Upper lobe of left lung (tissue), 6 donors: ENCODE measurements at regions not wholly inside any gene's neighbourhood (a gene's known extent, or its start where the extent isn't known, plus 50 kb on each side); places are given as distances from the start of the nearest gene placed in this dataset.

ENCODE experiments used
- ATAC-seq, 2 donors: fragments of 200-7000 bp; cut with Tn5 transposase; one replicate each; pipeline ENCODE4 v1.9.1; 2022; ENCODE audit warnings: mild to moderate bottlenecking in 2 of 2, moderate library complexity in 2 of 2; ENCODE audit not compliant: low FRiP score in 2 of 2
- DNase-seq, 2 donors: peaks; one replicate each; pipeline ENCODE4 v3.0.0-alpha.2; 2019 to 2020
- H3K27ac ChIP-seq, 4 donors: fragments of 200-600 bp; sonication (generic); one replicate each; pipeline ENCODE4 v1.5.1; 2016 to 2019
- H3K27me3 ChIP-seq, 4 donors: fragments of 200-600 bp; sonication (generic); one replicate each; pipeline ENCODE4 v1.5.1; 2017 to 2019
- H3K36me3 ChIP-seq, 4 donors: fragments of 200-600 bp; sonication (generic); one replicate each; pipeline ENCODE4 v1.5.1; 2016 to 2019
- H3K4me1 ChIP-seq, 4 donors: fragments of 200-600 bp; sonication (generic); one replicate each; pipeline ENCODE4 v1.5.1; 2018 to 2019
- H3K4me3 ChIP-seq, 4 donors: fragments of 200-600 bp; sonication (generic); one replicate each; pipeline ENCODE4 v1.5.1; 2017 to 2019; ENCODE audit warnings: mild to moderate bottlenecking in 2 of 4, moderate library complexity in 1 of 4
- H3K9me3 ChIP-seq, 4 donors: fragments of 200-600 bp; sonication (generic); one replicate each; pipeline ENCODE4 v1.5.1; 2018 to 2019
- EP300 ChIP-seq, 4 donors: sonication (generic); formaldehyde crosslinking; IDR thresholded peaks; one replicate each; pipeline ENCODE4 v1.5.1; 2017; ENCODE audit warnings: antibody characterized with exemption in 4 of 4, control low read depth in 2 of 4
- POLR2A ChIP-seq, 4 donors: fragments of 450-650 bp; IDR thresholded peaks; one replicate each; pipeline ENCODE4 v1.5.1; 2016 to 2017; ENCODE audit warnings: antibody characterized with exemption in 4 of 4, mild to moderate bottlenecking in 2 of 4
- POLR2AphosphoS5 ChIP-seq, 2 donors: sonication (generic); formaldehyde crosslinking; IDR thresholded peaks; one replicate each; pipeline ENCODE4 v1.5.1; 2017; ENCODE audit warnings: antibody characterized with exemption in 2 of 2
- WGBS, 2 donors: methylation state at CpG; one replicate each; pipeline ENCODE4 v1.1.5; 2017 to 2018; 5-methylcytosine and 5-hydroxymethylcytosine counted together
- TF ChIP-seq, protein P1 (sequence below), 6 experiments: fragments of 450-650 bp in 4 of 6; fragments of 200-600 bp in 2 of 6; sonication (generic) in 2 of 6; IDR thresholded peaks; one replicate each; pipeline ENCODE4 v1.5.1; 2016 to 2019; ENCODE audit warnings: antibody characterized with exemption in 6 of 6
- donor health status: DM: no; HTN: no; CAD: no; lungs with moderate emphysema.
- donor health status: DM: no; HTN: yes; CAD: no; lungs with severe emphysema.

DNA sequence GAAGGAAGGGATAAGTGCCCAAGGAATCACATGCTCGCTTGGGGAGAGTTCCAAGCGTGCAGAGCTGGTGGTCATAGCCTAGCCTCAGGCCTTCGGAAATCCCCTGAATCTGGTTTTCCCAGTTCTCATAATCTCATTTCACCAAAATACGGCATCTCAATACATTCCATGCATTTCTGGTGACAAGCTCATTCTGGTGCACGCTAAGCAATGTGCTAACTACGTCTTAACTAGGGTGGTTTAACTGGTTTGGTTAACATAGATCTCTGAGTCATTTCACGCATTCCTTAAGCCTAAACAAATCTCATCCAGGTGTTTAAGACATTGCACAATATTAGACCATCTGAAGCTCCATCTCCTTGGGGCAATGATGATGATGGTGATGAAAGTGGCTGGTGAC lies 72.9 kb upstream of the STEAP1B start:
- DNase-seq (no peak), ATAC-seq (no peak)
- 59 to 70% methylated on average over 7 of the region's 7 CpGs for WGBS, 2 donors
- no peak overlapping the region for H3K27ac ChIP-seq
- no peak for TF ChIP-seq POLR2A (IDR thresholded peaks at IDR 0.05)
- TF ChIP-seq POLR2AphosphoS5 (IDR thresholded peaks at IDR 0.05) = no peak
- TF ChIP-seq, protein P1, sequence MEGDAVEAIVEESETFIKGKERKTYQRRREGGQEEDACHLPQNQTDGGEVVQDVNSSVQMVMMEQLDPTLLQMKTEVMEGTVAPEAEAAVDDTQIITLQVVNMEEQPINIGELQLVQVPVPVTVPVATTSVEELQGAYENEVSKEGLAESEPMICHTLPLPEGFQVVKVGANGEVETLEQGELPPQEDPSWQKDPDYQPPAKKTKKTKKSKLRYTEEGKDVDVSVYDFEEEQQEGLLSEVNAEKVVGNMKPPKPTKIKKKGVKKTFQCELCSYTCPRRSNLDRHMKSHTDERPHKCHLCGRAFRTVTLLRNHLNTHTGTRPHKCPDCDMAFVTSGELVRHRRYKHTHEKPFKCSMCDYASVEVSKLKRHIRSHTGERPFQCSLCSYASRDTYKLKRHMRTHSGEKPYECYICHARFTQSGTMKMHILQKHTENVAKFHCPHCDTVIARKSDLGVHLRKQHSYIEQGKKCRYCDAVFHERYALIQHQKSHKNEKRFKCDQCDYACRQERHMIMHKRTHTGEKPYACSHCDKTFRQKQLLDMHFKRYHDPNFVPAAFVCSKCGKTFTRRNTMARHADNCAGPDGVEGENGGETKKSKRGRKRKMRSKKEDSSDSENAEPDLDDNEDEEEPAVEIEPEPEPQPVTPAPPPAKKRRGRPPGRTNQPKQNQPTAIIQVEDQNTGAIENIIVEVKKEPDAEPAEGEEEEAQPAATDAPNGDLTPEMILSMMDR (IDR thresholded peaks at IDR 0.05) = no peak
- TF ChIP-seq EP300 (IDR thresholded peaks at IDR 0.05) = no peak
- no peaks in the 10 kb centered on the region for H3K36me3 ChIP-seq
- no peak overlapping the region for H3K4me3 ChIP-seq
- no peaks in the 10 kb centered on the region for H3K9me3 ChIP-seq
- no peaks in the 10 kb centered on the region for H3K27me3 ChIP-seq
- H3K4me1 ChIP-seq = peaks cover 15 to 52% (median 22%) of the 10 kb centered on the region in 4 donors

DNA sequence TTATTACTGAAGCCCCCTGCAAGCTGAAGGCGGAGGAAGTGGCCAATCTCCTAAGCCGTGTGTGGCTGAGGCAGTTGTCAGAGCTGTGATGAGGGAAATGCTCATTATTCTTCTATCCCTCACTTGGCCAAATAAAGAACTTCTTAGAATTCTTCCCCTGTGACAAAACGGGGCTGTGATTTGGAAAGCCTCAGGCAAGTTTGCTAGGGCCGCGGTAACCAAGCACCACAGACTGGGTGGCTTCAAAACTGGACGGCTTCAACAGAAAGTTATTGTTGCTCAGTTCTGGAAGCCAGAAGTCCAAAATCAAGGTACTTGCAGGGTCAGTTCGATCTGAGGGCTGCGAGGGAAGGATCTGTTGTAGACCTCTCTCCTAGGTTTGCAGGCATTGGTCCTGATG lies 72.3 kb upstream of the STEAP1B start:
- TF ChIP-seq EP300 (IDR thresholded peaks at IDR 0.05) = no peak
- TF ChIP-seq POLR2A (IDR thresholded peaks at IDR 0.05) = no peak
- TF ChIP-seq, protein P1 (IDR thresholded peaks at IDR 0.05) = no peak
- TF ChIP-seq POLR2AphosphoS5 (IDR thresholded peaks at IDR 0.05) = no peak
- Histone ChIP-seq H3K4me1 (peaks cover 10 to 47% (median 16%) of the 10 kb centered on the region in 4 donors), H3K27me3 (no peaks in the 10 kb centered on the region), H3K27ac (no peak overlapping the region), H3K9me3 (no peaks in the 10 kb centered on the region), H3K36me3 (no peaks in the 10 kb centered on the region), H3K4me3 (no peak overlapping the region)
- no peak for DNase-seq
- ATAC-seq = no peak
- WGBS, 2 donors = 78 to 79% methylated on average over 8 of the region's 8 CpGs

DNA sequence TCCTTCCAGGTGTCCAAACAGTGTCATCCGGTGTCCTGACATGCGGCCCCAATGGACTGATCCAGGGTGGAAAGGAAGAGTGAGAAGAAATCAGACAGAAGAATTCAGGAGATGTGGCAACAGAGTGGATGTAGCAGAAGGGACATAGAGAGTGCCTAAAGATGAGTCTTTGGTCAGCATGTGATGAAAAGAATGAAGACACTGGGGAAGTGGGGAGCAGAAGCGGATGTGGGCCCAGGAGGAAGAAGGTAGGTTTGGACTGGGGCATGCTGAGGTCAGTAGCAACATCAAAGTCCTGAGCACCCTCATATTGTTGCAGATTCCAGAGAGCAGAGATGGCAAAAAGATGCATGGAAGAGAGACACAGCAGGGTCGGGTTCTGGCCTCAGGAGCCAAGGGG lies 71.8 kb upstream of the STEAP1B start:
- no peak overlapping the region for H3K27ac ChIP-seq
- WGBS, 2 donors = 87 to 91% methylated on average over 4 of the region's 4 CpGs
- no peak overlapping the region for H3K4me3 ChIP-seq
- no peaks in the 10 kb centered on the region for H3K9me3 ChIP-seq
- H3K27me3 ChIP-seq = no peaks in the 10 kb centered on the region
- H3K4me1 ChIP-seq = peaks cover 5 to 41% (median 11%) of the 10 kb centered on the region in 4 donors
- TF ChIP-seq EP300 (IDR thresholded peaks at IDR 0.05) = no peak
- TF ChIP-seq, protein P1 (IDR thresholded peaks at IDR 0.05) = no peak
- TF ChIP-seq POLR2AphosphoS5 (IDR thresholded peaks at IDR 0.05) = no peak
- no peak for TF ChIP-seq POLR2A (IDR thresholded peaks at IDR 0.05)
- ATAC-seq = peak in 1 of 2 donors; percentile 39
- peak in 1 of 2 donors; percentile 40 for DNase-seq
- no peaks in the 10 kb centered on the region for H3K36me3 ChIP-seq

DNA sequence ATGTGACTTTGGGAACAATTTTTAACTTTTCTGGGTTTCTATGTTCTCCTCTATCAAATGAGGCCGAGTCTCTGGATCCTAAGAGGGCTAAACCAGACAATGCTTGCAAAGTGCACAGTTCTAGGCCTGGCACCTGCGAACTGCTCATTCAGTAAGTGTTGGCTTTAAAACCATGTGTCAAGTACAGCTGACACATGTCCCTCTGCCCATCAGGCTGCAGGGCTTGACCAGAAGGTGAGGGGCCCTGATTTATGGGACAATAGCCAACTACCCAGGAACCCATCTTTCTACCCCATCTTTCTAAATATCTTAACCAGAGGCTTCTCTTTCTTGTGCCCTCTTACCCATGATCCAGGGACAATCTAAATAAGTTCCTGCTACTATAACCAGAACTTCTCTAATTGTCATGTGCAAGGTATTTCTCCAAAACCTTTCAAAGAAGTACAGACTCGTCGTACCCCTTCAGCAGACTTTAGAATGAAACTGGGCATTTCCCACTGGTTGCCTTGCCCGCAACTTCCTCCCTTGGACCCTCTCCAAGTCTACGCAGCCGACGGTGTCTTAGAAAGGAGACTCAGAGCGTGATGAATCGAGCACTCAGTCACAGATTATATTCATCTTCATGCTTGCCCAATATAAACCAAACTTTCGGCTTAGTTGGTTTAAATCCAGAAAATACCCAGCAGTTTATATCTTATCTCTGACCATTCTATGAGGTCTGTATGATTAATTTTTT lies 69.8 kb upstream of the STEAP1B start:
- peaks cover 15 to 43% (median 18%) of the 10 kb centered on the region in 4 donors for H3K4me1 ChIP-seq
- peak in 1 of 2 donors; percentile 56 for ATAC-seq
- no peaks in the 10 kb centered on the region for H3K9me3 ChIP-seq
- no peaks in the 10 kb centered on the region for H3K27me3 ChIP-seq
- no peaks in the 10 kb centered on the region for H3K36me3 ChIP-seq
- TF ChIP-seq POLR2A (IDR thresholded peaks at IDR 0.05) = no peak
- no peak for TF ChIP-seq EP300 (IDR thresholded peaks at IDR 0.05)
- TF ChIP-seq, protein P1 (IDR thresholded peaks at IDR 0.05) = no peak
- no peak for TF ChIP-seq POLR2AphosphoS5 (IDR thresholded peaks at IDR 0.05)
- 47 to 57% methylated on average over 11 of the region's 11 CpGs for WGBS, 2 donors
- no peak overlapping the region for H3K27ac ChIP-seq
- DNase-seq = peak in 1 of 2 donors; percentile 50
- no peak overlapping the region for H3K4me3 ChIP-seq

DNA sequence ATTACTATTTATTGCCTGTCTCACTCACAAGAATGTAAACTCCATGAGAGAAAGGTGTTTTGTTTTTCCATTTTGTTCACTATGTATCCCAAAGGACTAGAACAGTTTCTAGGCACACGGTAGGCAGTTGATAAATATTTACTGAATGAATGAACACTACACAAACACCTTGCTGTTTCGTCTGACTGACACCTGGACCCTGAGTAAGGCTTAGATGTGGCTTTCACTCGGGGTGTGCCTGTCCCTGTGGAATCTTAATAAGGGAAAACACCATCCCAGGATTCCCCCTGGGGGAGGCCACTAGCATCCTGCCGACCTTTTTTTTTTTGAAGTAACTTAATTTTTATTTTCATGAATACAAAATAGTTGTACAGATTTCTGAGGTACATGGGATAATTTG lies 66.6 kb upstream of the STEAP1B start:
- peaks cover 41 to 66% (median 48%) of the 10 kb centered on the region in 4 donors for H3K4me1 ChIP-seq
- no peaks in the 10 kb centered on the region for H3K36me3 ChIP-seq
- no peak overlapping the region for H3K4me3 ChIP-seq
- DNase-seq = no peak
- no peak for ATAC-seq
- 76 to 85% methylated on average over 4 of the region's 4 CpGs for WGBS, 2 donors
- H3K27ac ChIP-seq = peak overlapping the region in 1 of 4 donors; percentile 89
- H3K9me3 ChIP-seq = no peaks in the 10 kb centered on the region
- TF ChIP-seq, protein P1 (IDR thresholded peaks at IDR 0.05) = no peak
- TF ChIP-seq EP300 (IDR thresholded peaks at IDR 0.05) (no peak), POLR2A (IDR thresholded peaks at IDR 0.05) (no peak), POLR2AphosphoS5 (IDR thresholded peaks at IDR 0.05) (no peak)
- H3K27me3 ChIP-seq = no peaks in the 10 kb centered on the region
